HG03439 (cell line): ENCODE measurements at regions not wholly inside any gene's neighbourhood (a gene's known extent, or its start where the extent isn't known, plus 50 kb on each side); places are given as distances from the start of the nearest gene placed in this dataset.

Experiments
- ATAC-seq: cut with Tn5 transposase; IDR thresholded peaks from one replicate; pipeline ENCODE4 v1.9.1; 2021; ENCODE audit warnings: mild to moderate bottlenecking, moderate library complexity; ENCODE audit not compliant: unreplicated experiment

GRCh38 chr2:120562218-120563005 is 173.3 kb upstream of the GLI2 start:
- ATAC-seq, result no peak

DNA sequence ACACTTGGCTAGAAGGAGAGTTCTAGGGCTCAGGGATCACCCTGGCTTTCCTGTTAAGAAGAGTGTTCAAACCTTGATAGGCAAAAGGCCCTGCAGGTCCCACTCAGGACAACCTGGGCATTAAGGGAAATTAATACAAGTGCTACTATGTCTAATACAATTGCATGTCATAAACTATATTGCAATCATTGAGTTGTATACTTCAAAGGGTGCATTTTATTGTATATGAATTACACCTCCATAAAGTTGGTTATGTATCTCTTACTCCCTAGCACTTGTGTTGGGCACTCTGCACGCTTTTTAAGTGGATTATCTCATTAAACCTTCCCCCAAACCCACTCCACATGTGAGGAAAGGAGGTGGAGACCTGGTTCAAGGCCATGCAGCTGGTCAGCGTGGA is 172.1 kb upstream of the GLI2 start:
- no peak for ATAC-seq

DNA sequence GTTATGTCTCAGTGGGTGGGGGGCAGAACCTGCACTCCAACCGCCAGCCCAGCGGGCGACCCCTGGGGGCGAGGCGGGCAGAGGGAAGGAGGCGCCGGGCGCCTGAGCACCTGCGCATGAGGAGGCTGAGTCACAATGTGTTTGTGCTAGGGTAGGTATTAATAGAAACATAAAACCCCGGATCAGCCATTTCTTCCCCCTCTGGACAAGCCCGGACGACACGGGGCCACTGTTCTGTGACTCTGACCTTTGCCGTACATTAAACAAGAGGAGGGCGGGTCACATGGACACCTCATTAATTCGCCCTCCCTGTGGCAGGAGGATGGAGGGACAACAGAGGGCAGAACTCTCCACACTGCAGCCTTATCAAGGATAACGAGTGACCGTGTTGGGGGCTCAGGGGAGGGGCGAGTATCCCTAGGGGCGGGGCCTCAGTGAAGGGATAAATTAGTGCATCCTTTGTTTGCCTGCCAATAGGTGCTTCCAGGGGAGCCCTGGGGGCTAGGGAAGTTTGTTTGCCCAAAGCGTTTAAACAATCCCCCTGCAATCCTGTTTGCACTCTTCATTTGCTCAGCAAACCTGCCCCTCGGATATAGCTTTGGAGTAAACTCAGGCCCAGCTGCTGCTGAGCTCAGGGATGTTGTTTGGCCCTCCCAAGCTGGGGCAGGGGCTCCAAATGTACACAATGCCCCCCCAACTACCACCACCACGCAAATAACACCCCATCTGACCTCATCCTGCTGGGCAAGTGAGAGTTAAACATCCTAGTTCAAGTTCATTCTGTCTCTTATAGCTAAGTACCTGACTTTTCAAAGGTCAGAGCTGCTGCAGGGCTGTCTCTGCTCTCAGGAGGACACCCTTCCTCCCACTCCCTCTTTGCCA is 171.2 kb upstream of the GLI2 start:
- no peak for ATAC-seq

DNA sequence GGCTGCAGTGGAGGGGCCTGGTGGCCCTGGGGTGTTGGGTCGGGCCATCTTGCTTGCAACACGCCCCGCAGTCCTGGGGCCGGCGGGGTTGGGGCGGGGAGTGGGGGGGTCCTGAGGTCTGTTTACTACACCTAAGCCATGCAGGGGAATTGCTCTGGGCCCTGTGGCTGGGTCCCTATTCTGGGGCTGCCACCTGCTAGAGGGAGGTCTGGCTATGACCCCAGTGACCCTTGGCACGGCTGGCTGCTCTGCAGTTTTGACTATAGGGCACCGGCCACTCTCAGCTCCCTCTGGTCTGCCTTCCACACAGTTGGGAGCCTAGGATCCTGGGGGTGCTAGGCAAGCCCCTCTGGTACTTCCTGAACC is 170.6 kb upstream of the GLI2 start:
- no peak for ATAC-seq

DNA sequence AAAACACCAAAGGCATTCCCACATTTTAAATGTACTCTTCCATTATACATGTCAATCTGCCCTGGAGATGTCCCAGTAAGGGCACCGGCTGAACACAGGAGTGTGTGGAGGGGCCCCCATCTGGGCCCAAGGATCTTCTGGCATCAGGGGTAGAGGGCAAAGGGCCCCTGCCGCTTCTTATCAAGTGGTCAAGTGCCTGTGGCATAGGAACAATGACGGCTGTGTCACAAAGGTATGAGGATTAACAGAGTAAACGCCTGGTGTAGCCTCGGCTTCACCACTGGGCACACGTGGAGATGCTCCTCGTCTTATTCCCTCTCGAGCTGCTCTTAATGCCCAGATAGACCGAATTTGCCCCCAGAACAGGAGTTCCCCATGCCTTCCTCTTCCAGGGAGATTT is 169.7 kb upstream of the GLI2 start:
- ATAC-seq, result no peak

DNA sequence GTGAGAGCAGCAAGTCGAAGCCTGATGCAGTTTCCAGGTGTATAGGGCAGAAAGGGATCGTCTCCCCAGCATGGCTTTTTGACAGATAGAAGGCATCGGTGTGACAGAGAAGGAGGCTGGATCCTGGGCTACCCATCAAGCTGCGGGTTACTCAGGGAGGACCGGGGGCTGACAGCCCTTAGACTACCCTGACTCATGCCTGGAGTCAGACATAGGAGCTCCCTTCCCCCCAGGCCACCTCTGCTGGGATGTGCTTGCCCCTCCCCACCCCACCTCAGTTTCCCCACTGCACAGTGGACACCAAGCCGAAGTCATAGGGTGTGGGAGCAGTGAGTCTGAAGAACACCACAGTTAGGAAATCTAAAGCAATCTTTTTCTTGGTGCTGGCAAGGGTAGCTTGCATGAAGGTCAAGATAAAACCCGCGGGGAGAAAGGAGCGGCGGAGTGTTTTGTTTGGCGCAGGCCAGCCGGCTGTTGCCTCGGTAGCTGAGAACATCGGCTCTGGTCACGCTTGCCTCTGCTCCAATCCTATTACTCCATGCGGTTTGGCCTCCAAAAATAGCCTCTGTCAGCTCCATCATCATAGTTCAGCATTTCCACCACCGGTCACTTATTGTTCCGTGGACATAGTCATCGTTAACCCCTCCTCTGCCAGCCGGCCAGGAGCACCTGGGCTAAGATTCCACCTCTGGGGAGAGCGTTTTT is 169.2 kb upstream of the GLI2 start:
- ATAC-seq, result no peak

DNA sequence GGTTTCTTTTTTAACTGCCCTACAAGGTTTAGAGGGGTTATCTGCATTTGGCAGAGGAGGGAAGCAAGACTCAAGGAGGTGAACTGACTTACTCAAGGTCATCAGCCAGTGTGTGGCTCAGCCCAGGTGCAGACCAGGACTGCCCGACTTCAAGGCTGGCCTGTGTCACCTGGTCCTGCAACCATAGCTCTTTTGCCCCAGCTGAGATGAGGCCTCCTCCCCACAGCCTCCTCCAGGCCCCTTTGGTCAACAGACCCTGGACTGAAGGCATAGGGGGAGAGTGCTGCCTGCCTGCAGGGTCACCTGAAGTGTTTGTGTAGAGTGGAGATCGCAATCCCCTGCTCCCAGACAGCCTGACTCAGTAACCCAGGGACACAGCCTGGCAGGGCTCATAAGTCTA is 168.5 kb upstream of the GLI2 start:
- ATAC-seq, result no peak

DNA sequence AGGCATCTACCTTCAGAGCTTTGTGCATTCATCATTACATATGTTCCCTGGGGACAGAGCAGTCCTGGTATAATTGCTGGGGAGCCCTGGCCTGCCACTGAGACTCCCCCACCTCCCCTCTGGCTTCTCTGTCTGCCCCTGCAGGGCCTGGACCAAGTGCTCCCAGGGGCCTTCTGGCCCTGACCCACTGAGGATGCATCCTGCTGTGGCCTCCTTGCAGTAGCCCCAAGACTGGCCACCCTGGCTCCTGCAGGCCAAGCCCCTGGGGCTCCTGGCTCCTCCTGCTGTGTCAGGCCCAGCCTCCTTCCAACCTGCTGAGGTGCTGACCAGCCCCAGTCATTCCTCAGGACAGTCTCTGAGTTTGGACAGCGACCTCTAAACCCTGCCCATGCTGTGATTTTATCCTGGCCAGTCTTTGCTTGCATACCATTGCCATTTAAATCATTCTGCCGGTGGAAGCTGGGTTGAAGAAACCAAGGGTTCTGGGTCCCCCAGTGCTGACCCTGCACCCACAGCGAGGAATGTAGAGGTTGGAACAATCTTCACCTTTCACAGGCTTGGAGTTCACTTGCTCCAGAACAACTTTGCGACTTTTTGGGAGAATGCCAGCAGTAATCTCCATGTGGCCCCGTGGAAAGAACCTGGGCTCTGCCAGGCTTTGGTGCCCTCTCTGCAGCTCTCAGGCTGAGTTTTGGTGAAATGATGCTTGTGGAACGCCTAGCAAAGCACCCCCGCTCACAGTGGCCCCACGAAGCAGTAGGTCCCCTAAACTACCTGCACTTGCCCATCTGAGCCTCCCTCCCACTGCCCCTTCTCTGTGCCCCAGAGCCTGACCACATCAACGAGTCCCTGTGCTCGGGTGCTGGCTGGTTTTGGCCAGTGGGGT is 167.3 kb upstream of the GLI2 start:
- no peak for ATAC-seq

DNA sequence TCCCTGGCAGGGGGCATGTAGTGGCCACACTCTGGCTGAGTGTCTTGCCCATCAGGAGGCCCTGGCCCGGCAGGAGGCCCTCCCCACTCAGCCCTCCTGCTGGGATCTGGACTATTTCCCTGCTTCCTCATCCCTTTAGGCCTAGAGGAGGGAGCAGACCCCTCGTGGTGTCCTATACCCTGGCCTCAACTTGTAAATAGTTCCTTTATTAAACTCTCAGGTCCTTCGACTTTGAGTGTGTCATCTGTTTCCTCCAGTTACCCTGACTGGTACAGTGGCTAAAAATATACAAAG is 166.7 kb upstream of the GLI2 start:
- no peak for ATAC-seq

DNA sequence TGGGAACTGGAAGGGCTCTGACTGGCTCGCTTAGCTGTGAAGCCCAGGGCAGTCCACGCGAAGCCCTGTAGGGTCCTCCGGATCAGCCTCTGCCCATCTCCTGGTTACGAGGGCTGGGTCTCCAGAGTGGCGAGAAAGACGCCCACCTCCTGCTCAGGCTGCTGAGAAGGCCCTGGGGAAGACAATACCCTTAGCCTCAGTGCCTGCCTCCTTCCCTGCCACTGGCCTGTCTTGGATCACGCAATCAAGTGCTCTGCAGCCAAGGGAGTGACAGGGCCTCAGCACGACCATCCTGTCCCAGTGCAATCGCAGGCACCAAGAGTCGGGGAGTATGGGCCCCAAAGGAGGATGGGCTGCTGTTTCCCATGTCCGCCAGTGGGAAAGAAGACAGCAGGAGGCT is 165.7 kb upstream of the GLI2 start:
- ATAC-seq, result no peak

- ATAC-seq, result no peak
These were observed 165.1 kb upstream of the GLI2 start for GRCh38 chr2:120570546-120570945.

DNA sequence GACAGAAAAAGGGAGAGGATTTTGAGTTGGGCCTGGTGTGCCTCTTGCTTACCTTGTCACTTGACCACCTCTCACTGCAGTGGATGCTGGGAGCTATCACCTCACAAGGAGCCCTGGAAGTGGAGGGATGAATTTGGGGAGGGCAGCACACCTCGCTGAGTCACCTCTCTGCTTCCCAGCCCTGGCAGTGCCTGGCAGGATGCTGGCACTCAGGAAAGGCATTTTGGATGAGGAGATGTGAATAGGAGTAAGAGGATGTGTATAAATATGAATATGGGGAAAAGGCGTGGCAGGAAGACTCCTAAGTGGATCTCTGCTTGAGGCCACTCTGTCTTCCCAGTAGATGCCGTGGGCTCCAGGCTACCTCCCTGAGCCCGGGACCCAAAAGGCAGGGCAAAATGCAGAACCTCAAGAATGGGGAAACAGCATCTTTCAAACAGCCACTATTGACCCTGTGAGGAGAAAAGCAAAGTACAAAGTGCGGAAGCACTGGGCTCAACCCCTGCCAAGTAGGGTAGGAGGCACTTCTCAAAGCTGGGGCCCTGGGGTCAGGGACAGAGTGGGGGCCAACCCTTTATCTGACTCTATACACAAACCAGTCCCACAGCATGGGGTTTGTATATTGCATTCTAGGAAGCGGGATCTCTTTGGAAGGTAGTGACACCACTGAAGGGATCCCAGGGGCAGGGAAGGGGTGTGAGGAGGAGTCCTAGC is 164.5 kb upstream of the GLI2 start:
- ATAC-seq, result no peak

- ATAC-seq, result no peak
These were observed 163.4 kb upstream of the GLI2 start for GRCh38 chr2:120572226-120572625.

DNA sequence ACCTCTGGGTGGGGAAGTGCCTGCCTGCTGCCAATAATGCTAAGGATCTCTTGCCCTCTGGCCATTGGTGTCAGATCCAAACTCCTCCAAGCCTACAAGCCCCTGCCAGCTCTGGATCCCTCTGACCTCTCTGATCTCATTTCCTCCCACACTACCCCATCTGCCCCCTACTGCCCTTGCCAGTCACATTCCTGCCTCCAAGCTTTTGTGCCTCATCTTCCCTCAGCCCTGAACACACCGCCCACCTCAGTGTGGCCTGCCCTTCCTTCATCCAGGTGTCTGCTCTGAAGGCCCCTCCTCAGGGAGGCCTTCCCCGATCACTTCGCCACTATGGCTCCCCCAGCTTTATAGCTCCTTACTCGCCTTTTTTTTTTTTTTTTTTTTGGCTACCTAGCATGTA is 161.0 kb upstream of the GLI2 start:
- no peak for ATAC-seq

GRCh38 chr2:120575966-120576365 is 159.7 kb upstream of the GLI2 start:
- ATAC-seq, result no peak

DNA sequence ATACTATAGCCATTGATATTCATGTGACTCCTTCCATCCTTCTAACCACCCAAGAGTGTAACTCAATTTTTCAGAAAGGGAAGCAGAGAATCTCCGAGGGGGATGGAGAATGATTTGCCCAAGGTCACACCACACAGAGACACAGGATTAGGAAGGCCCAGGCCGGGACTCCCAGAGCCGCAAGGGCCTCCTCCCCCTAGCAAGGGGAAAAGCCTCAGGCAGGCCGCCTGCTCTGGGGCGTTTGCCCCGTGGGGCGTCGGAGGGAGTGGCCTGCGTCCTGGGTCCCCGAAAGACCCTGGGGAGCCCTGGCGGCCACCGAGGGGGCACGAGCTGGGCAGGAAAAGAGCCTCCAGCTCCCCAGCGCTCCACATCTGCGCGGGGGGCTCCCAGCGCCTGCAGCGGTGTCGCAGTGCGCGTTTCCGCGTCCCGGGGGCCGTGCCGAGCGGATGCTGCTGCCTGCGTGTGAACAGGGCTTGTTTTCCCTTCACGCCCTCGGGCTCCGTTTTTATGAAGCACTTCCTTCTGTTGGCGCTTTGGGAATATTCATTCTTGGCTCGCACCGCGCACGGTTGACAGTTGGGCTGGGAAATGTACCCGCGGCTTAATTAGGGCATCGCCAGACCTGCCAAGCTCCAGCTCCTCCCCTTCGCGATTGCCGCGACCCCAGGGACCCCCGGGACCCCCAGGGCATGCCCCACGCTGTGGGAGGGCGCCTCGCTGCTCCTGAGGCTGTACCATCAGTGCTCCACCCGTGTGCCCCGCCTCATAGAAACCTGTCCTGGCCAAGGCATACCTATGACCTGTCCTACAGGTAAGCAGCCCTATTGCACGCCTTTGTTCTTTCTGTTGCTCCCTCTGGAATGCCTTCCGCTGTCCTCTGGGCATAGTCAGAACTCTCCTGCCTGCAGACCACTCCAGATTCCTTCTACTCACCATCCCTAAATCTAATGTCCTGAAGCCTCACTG is 158.9 kb upstream of the GLI2 start:
- ATAC-seq, result no peak

- no peak for ATAC-seq
These were observed 157.9 kb upstream of the GLI2 start for GRCh38 chr2:120577721-120578295.

DNA sequence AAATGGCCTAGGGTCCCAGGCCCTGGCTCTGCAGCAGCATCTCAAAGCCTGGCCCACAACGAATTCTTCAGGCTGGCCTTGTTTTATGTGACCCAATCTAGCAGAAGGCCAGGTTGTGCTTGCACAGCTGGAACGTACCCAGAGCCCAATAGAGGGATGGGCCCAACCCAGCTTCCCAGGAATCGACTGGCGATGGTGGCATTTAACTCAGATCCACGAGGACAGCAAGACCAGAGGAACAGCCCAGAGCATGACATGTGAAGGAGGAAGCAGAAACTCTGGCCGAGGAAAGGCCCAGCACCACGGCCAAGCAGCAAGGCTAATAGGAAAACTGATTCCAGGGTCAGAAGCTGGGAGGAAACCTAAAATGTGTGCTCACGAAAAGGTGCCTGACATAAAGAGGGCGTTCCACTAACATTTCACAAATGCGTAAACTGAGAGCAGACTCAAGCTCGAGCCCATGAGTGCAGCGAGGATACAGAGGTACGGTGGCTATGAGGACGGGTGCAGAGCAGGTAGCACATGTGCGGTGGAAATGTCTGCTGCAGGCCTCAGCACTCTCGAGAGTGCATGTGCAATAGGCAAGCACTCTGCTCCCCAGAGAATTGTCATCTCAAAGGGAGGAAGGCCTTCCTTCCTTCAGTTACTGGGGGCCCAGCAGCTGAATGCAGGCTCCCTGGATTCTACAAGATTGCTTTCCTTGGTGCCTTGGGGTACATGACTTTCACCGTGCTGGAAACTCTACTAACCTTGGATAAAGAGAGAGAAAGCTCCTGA is 156.9 kb upstream of the GLI2 start:
- ATAC-seq, result no peak
